Heart left ventricle (tissue), 16 donors: ENCODE measurements at regions not wholly inside any gene's neighbourhood (a gene's known extent, or its start where the extent isn't known, plus 50 kb on each side); places are given as distances from the start of the nearest gene placed in this dataset.

Source experiments
- ATAC-seq, 4 donors: fragments of 200-7000 bp; cut with Tn5 transposase; one replicate each; pipeline ENCODE4 v1.9.1; 2020 to 2022; ENCODE audit warnings: moderate library complexity in 4 of 4, mild to moderate bottlenecking in 3 of 4, moderate number of reproducible peaks in 1 of 4
- DNase-seq, 5 donors: peaks; one replicate each; pipeline ENCODE4 v3.0.0-alpha.2; 2020
- H3K27ac ChIP-seq, 12 donors: fragments of 200-600 bp; sonication (generic) in 4 of 12; one replicate each; pipeline versions ENCODE4 v1.5.0 to v1.8.0; 2016 to 2022; ENCODE audit warnings: mild to moderate bottlenecking in 2 of 12
- H3K27me3 ChIP-seq, 9 donors: fragments of 200-600 bp; sonication (generic) in 2 of 9; one replicate each; pipeline versions ENCODE4 v1.5.1 to v1.8.0; 2016 to 2022; ENCODE audit warnings: mild to moderate bottlenecking in 3 of 9
- H3K36me3 ChIP-seq, 9 donors: fragments of 200-600 bp; sonication (generic) in 2 of 9; one replicate each; pipeline versions ENCODE4 v1.5.0 to v1.8.0; 2018 to 2022; ENCODE audit warnings: mild to moderate bottlenecking in 2 of 9
- H3K4me1 ChIP-seq, 12 donors: fragments of 200-600 bp; sonication (generic) in 4 of 12; one replicate each; pipeline versions ENCODE4 v1.5.0 to v1.8.0; 2016 to 2022; ENCODE audit warnings: mild to moderate bottlenecking in 3 of 12
- H3K4me3 ChIP-seq, 12 donors: fragments of 200-600 bp; sonication (generic) in 4 of 12; one replicate each; pipeline versions ENCODE4 v1.5.0 to v1.8.0; 2017 to 2022; ENCODE audit warnings: mild to moderate bottlenecking in 9 of 12, moderate library complexity in 4 of 12
- H3K9me3 ChIP-seq, 12 donors: fragments of 200-600 bp; sonication (generic) in 4 of 12; one replicate each; pipeline versions ENCODE4 v1.5.0 to v1.8.0; 2016 to 2022; ENCODE audit warnings: mild to moderate bottlenecking in 1 of 12
- CTCF ChIP-seq, 12 donors: fragments of 200-600 bp; sonication (generic) in 4 of 12; IDR thresholded peaks; one replicate each; pipeline versions ENCODE4 v1.5.0 to v1.8.0; 2018 to 2022; ENCODE audit warnings: antibody characterized with exemption in 12 of 12, mild to moderate bottlenecking in 5 of 12
- POLR2A ChIP-seq, 2 donors: fragments of 450-650 bp; IDR thresholded peaks; one replicate each; pipeline ENCODE4 v1.6.1; 2017; ENCODE audit warnings: antibody characterized with exemption in 2 of 2, mild to moderate bottlenecking in 2 of 2, moderate library complexity in 2 of 2
- WGBS, 4 donors: extraction: QIAGEN DNeasy Blood & Tissue Kit in 2 of 4; methylation state at CpG; one replicate each; pipeline versions ENCODE4 v1.1.5 to v1.1.7; 2013 to 2018; 5-methylcytosine and 5-hydroxymethylcytosine counted together
- intact Hi-C, 10 donors: fragments of 100-400 bp; cut with DNase I; formaldehyde crosslinking; loops; one replicate each; pipeline versions ENCODE4 v1.11.1 to v1.14.2; 2022
- microRNA counts, 2 donors: library from miRNA; unstranded; fragments of <30 nt; microRNA quantifications; one replicate each; lab custom pipeline; 2016
- donor health status: ischemic (EF 13 %, LVEDD 7.1; RV severe dilation, severe dysfunction).
- donor health status: healthy with polysubstance abuse.
- donor health status: DM: no; HTN: yes; CAD: no.
- donor health status: DM: no; HTN: no; CAD: no.
- donor health status: ischemic (EF 25% LVEDD 6.9; RV normal size, moderate dysfunction).
- donor health status: ischemic (EF 25% LVEDD 5.7; RV mildly dilated, moderate dysfunction).
- donor health status: healthy.
- donor health status: DM: yes; HTN: yes; CAD: no.
- donor health status: ischemic (EF 35%, LVEDD 5.7; RV mildly dilated, moderate dysfunction).
- donor health status: nonischemic (EF 11% LVEDD 7.7; RV severe dilation, severe dysfunction).
- donor health status: DM: yes; HTN: yes; CAD: no.
- donor health status: PGD.
- donor health status: ischemic (EF 29% LVEDD 5.4; RV normal size, mild dysfunction).
- donor health status: nonischemic (EF 23%, LVEDD 6.1; RV moderate dilation, normal function).

GRCh38 chr13:91292630-91293221 lies 54.8 kb upstream of the MIR17HG start:
- Histone ChIP-seq H3K27me3 (peaks cover 0 to 5% (median 0%) of the 10 kb centered on the region in 9 donors), H3K9me3 (peaks cover 0 to 5% (median 0%) of the 10 kb centered on the region in 12 donors), H3K36me3 (no peaks in the 10 kb centered on the region), H3K27ac (no peak overlapping the region), H3K4me3 (no peak overlapping the region), H3K4me1 (no peaks in the 10 kb centered on the region)
- DNase-seq = no peak
- intact Hi-C loops = no loop called here
- TF ChIP-seq CTCF (IDR thresholded peaks at IDR 0.05) = no peak
- no peak for TF ChIP-seq POLR2A (IDR thresholded peaks at IDR 0.05)
- ATAC-seq = no peak
- 50 to 70% (median 57%) methylated on average over 7 of the region's 7 CpGs for WGBS, 4 donors

- 80 to 87% (median 83%) methylated on average over 15 of the region's 15 CpGs for WGBS, 4 donors
- intact Hi-C loops = no loop called here
- Histone ChIP-seq H3K4me3 (no peak overlapping the region), H3K27ac (no peak overlapping the region), H3K36me3 (no peaks in the 10 kb centered on the region), H3K9me3 (no peaks in the 10 kb centered on the region), H3K4me1 (no peaks in the 10 kb centered on the region), H3K27me3 (peaks cover 0 to 5% (median 0%) of the 10 kb centered on the region in 9 donors)
- DNase-seq (no peak), ATAC-seq (no peak)
- TF ChIP-seq POLR2A (IDR thresholded peaks at IDR 0.05) (no peak), CTCF (IDR thresholded peaks at IDR 0.05) (no peak)
Observed at GRCh38 chr13:91295712-91296410, 51.6 kb upstream of the MIR17HG start.

GRCh38 chr13:91297503-91297902 lies 50.0 kb upstream of the MIR17HG start:
- TF ChIP-seq POLR2A (IDR thresholded peaks at IDR 0.05) (no peak), CTCF (IDR thresholded peaks at IDR 0.05) (no peak)
- intact Hi-C loops = no loop called here
- no peak overlapping the region for H3K27ac ChIP-seq
- H3K27me3 ChIP-seq = peaks cover 0 to 5% (median 0%) of the 10 kb centered on the region in 9 donors
- no peak for ATAC-seq
- H3K4me3 ChIP-seq = no peak overlapping the region
- no peak for DNase-seq
- no peaks in the 10 kb centered on the region for H3K9me3 ChIP-seq
- no peaks in the 10 kb centered on the region for H3K4me1 ChIP-seq
- no peaks in the 10 kb centered on the region for H3K36me3 ChIP-seq
- WGBS, 4 donors = 38 to 63% (median 58%) methylated on average over 2 of the region's 2 CpGs

MicroRNA genes in the stretch of these regions (microRNA counts, 767-probe panel; counts per million panel counts)
- 1,614 to 2,085 counts per million in 2 donors for microRNA hsa-miR-622 (lab: Ali Mortazavi, UCI)
